GM21367 (cell line): ENCODE measurements at regions not wholly inside any gene's neighbourhood (a gene's known extent, or its start where the extent isn't known, plus 50 kb on each side); places are given as distances from the start of the nearest gene placed in this dataset.

ENCODE experiments used
- ATAC-seq: cut with Tn5 transposase; IDR thresholded peaks from one replicate; pipeline ENCODE4 v1.9.1; 2021; ENCODE audit not compliant: unreplicated experiment

DNA sequence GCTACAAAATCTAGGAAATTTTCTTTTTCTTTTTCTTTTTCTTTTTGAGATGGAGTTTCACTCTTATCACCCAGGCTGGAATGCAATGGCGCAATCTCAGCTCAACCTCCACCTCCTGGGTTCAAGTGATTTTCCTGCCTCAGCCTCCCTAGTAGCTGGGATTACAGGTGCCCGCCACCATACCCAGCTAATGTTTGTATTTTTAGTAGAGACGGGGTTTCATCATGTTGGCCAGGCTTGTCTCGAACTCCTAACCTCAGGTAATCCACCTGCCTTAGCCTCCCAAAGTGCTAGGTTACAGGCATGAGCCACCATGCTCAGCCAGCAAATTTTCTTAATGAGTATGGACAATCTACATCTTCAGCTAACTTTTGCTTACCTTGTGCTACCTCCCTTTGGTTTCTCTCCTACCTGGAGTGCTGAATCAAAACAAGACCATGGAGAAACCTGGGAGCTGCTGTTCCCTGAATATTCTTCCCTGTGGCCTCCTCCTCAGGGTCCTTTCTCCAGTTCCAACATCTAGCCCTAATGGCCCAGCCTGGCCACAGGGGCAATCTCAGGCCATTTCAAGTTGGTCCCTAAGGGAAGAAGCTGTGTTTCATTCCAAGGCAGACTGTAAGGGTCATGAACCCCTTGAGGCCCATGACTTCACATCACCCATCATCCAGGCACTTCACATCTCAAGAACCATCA is 74.6 kb upstream of the EGLN3 start:
- ATAC-seq: no peak

DNA sequence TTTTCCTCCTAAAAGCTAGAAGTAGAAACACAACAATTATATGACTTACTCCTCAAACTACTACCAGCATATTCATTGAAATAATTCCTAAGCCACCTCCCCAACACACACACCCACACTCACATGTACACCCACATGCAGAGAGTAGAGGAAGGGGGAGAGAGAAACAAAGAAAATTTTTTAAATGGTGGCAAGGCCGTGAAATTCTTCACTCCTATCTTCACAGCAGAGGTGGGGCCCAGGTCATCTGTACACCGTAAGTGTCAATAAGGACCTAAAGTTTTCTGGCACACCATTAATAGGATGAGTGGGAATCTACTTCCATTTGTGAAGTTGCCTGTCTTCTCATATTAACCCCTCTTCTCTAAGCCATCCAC is 73.9 kb upstream of the EGLN3 start:
- no peak for ATAC-seq

- no peak for ATAC-seq
These were observed 73.2 kb upstream of the EGLN3 start for GRCh38 chr14:34023824-34024767.

GRCh38 chr14:34021096-34021495 is 70.2 kb upstream of the EGLN3 start:
- no peak for ATAC-seq

DNA sequence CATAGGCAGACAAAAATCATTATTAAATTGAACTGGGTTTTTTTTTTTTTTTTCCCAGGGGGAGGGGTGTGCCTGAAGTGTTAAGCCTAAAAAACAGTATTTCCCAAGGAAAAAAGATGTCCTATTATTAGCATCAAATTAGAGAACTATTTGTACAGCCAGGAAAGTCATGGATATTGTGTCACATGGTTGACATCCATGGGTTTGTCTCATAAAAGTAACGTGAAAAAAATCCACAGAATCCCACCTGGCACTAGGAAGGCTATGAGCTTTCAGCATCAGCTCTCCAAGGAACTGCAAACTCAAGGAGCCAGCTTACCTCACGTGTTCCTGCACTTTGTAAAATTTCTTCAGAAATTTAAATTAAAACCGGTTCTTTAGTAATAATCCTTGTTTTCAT is 69.1 kb upstream of the EGLN3 start:
- ATAC-seq: no peak

DNA sequence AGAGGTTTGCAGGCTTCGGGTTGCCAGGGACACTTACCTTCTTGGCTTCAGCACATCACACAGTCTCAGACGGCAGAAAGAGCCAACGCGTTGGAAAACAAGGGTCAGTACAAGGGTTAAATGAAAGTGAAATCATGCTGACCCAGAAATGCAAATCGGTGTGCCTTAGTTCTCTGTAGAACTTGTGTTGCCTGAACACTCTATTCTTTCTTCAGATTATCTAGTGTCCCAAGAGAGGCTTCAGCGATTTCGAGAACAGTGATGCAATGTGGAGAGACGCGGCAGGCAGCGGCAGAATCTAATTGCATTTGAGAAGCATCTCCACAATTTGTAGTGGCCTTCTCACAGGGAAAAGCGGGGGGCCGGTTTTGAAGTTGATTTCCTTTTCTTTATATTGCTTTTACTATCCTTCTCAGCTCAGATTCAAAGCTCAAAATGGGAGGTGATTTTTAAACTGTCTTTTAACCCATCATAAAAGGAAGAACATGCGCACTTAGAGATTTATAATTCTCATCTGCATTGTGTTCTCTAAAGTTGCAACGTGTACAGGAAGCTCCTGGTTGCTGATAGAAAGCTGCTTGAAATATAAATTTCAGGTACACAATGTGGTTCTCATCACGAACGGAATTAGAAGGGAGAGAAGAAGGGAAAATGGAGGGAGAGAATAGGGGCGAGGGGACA is 67.8 kb upstream of the EGLN3 start:
- ATAC-seq: peak; percentile 74

DNA sequence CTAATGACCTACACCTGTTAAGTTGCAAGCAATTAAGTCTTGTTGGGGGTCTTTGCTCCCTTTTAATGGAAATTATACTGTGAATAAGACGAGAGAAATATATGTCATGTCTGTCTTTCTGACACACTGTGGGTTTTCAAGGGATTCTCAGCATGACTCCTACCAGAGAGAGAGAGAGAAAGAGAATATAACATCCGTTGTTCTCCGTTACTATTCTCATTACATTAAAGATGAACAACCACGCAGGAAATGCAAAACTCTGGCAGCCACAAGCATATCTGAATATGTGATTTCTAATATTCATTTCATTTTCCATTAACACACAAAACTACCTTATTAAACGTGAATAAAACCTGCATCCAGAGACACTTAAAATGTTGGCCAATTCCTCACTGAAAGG is 67.3 kb upstream of the EGLN3 start:
- no peak for ATAC-seq

- no peak for ATAC-seq
These were observed 64.5 kb upstream of the EGLN3 start for GRCh38 chr14:34015383-34015782.

GRCh38 chr14:34014936-34015335 is 64.1 kb upstream of the EGLN3 start:
- ATAC-seq: no peak

- ATAC-seq: peak; percentile 45
These were observed 62.8 kb upstream of the EGLN3 start for GRCh38 chr14:34013721-34014060.

- ATAC-seq: peak; percentile 77
These were observed 62.3 kb upstream of the EGLN3 start for GRCh38 chr14:34012978-34013720.

GRCh38 chr14:34012369-34012768 is 61.5 kb upstream of the EGLN3 start:
- ATAC-seq: no peak

DNA sequence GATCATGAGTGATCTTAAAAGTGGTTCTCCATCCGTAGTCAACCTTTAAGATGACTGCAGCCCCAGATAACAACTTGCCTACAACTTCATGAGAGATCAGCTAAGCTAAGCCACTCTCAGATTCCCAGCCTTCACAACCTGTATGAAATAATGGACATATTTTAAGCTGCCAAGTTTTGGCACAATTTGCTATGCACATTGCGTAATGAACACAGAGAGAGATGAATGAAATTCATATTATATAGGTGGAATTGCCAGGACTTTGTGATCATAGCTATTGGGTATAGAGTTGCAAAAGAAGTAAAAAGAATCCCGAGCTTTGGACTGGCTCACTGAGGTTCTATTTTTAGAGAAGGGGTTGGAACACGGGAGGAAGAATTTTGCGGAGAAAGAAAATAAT is 59.1 kb upstream of the EGLN3 start:
- ATAC-seq: no peak

DNA sequence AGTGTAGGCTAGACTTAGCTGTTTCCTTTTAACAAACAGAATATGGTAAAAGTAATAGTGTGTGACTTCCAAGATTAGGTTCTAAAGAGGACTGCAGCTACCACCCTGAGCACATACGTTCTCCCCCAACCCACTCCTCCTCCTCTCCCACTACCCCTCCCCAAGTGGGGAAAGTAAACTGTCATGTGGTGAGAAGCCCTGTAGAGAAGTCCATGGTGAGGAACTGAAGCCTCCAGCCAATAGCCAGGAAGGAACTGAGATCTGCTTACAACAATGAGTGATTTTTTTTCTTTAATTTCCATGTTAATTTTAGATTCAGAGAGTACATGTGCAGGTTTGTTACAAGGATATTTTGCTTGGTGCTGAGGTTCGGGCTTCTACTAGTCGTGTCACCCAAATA is 57.0 kb upstream of the EGLN3 start:
- no peak for ATAC-seq

- ATAC-seq: no peak
These were observed 55.0 kb upstream of the EGLN3 start for GRCh38 chr14:34005901-34006300.

GRCh38 chr14:34004881-34005280 is 54.0 kb upstream of the EGLN3 start:
- ATAC-seq: no peak

GRCh38 chr14:34003691-34004090 is 52.8 kb upstream of the EGLN3 start:
- ATAC-seq: no peak

DNA sequence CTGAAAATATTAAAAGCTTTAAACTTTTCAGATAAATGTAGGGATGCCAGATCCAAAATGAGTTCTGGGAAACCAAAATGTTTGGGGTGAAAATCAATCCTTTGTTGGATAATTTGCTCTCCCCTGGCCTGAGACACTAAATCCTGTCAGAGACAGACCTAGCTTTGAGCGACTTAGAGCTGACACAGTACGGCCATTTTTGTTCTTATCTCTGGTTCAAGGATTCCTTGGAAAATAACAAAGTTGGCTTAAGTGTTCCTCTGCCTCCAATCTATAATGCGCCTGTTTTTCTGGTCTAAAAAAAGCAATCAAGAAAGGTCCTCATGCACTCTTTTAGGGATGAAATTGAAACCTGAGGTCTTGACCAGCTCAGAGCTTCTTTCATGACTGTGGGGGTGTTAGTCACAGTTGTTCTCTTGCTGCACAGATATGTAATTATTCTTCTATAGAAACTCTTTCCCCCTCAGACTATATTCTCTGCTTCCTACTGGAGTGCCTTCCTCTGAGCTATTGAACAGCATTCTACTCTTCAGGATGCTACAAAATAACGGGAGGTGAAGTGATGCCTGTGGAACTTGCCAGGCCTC is 52.3 kb upstream of the EGLN3 start:
- no peak for ATAC-seq
